K562 (cell line): ENCODE measurements at regions not wholly inside any gene's neighbourhood (a gene's known extent, or its start where the extent isn't known, plus 50 kb on each side); places are given as distances from the start of the nearest gene placed in this dataset.

Experiments
- ATAC-seq: fragments of 200-7000 bp; cut with Tn5 transposase; 3 replicates; pipeline ENCODE4 v1.9.1; 2020; ENCODE audit warnings: moderate library complexity
- BruUV-seq: library from RNA; stranded (reverse); fragments of 400-500 nt; replicated peaks from 2 replicates; lab custom pipeline; 2021; lab: Mats Ljungman, UMichigan
- CTCF ChIA-PET: fragments of 300-600 bp; formaldehyde crosslinking; extraction: SDS; loops from one replicate; lab custom pipeline; 2021; ENCODE audit warnings: low intra/inter-chr PET ratio; lab: Yijun Ruan, JAX
- POLR2A ChIA-PET: fragments of 300-600, 350-650 bp; sonication (Branson Sonifier 250); formaldehyde crosslinking; extraction: SDS; loops from one replicate; lab custom pipeline; 2021; ENCODE audit warnings: antibody characterized with exemption, inconsistent platforms; lab: Yijun Ruan, JAX
- DNase-seq, 4 experiments: peaks; one replicate each; pipeline versions ENCODE4 v3.0.0 to v3.0.0-alpha.2; 2011 to 2018; ENCODE audit warnings: low spot score in 3 of 4, mixed read lengths in 3 of 4; ENCODE audit errors: extremely low read depth in 1 of 4
- FAIRE-seq: peaks from 2 replicates; lab custom pipeline; 2011; peaks lifted over from hg19 to GRCh38; lab: Jason Lieb, UNC
- H2AFZ ChIP-seq: 2 replicates; pipeline ENCODE4 v1.6.0; 2011; ENCODE audit warnings: low read depth, low read length, control low read depth, inconsistent platforms
- H3K27ac ChIP-seq: fragments of 200-600 bp; 3 replicates; pipeline ENCODE4 v1.8.0; 2011; ENCODE audit warnings: low read depth, mild to moderate bottlenecking, control low read depth, inconsistent platforms, low read length, moderate library complexity, mixed read lengths; ENCODE audit errors: extremely low read depth
- H3K27me3 ChIP-seq, 2 experiments: fragments of 300-600 bp in 1 of 2; 2 replicates in 1 of 2; 3 replicates in 1 of 2; pipeline versions ENCODE4 v1.6.0 to v1.8.0; 2011; ENCODE audit warnings: inconsistent platforms in 2 of 2, low read length in 2 of 2, mild to moderate bottlenecking in 1 of 2, mixed read lengths in 1 of 2, moderate library complexity in 1 of 2; ENCODE audit not compliant: control insufficient read depth in 2 of 2, insufficient read depth in 2 of 2
- H3K36me3 ChIP-seq: fragments of 300-600 bp; 3 replicates; pipeline ENCODE4 v1.8.0; 2011; ENCODE audit warnings: mild to moderate bottlenecking, low read length, inconsistent platforms; ENCODE audit not compliant: control insufficient read depth, insufficient read depth
- H3K4me1 ChIP-seq, 2 experiments: fragments of 200-600 bp in 1 of 2; replicated peaks in 1 of 2; 2 replicates in 1 of 2; 3 replicates in 1 of 2; pipeline versions ENCODE4 v1.5.1 to v1.8.0; 2011; ENCODE audit warnings: inconsistent platforms in 2 of 2, low read length in 2 of 2, mild to moderate bottlenecking in 1 of 2, mixed read lengths in 1 of 2, moderate library complexity in 1 of 2; ENCODE audit not compliant: control insufficient read depth in 2 of 2, insufficient read depth in 2 of 2
- H3K4me2 ChIP-seq: 2 replicates; pipeline ENCODE4 v1.6.1; 2011; ENCODE audit warnings: low read length, control low read depth, inconsistent platforms, mixed read lengths; ENCODE audit not compliant: insufficient read depth
- H3K4me3 ChIP-seq: fragments of 200-600 bp; sonication (generic), shearing (Covaris generic); 2 replicates; pipeline ENCODE4 v1.5.1; 2016; ENCODE audit warnings: control low read depth, inconsistent platforms
- H3K79me2 ChIP-seq: fragments of 200-600 bp; 3 replicates; pipeline ENCODE4 v1.8.0; 2011; ENCODE audit warnings: low read length, inconsistent platforms; ENCODE audit not compliant: control insufficient read depth, insufficient read depth
- H3K9ac ChIP-seq, 2 experiments: 2 replicates each; pipeline versions ENCODE4 v1.6.0 to v1.6.1; 2011; ENCODE audit warnings: low read depth in 2 of 2, low read length in 2 of 2, control low read depth in 1 of 2, inconsistent platforms in 1 of 2, mild to moderate bottlenecking in 1 of 2, mixed read lengths in 1 of 2; ENCODE audit not compliant: insufficient read depth in 1 of 2
- H3K9me1 ChIP-seq: one replicate; pipeline ENCODE4 v1.6.0; 2011; ENCODE audit warnings: inconsistent platforms, mild to moderate bottlenecking, low read length, moderate library complexity; ENCODE audit not compliant: control insufficient read depth, insufficient read depth
- H3K9me3 ChIP-seq: replicated peaks from 2 replicates; pipeline ENCODE4 v1.5.1; 2011; ENCODE audit warnings: low read depth, low read length, inconsistent platforms; ENCODE audit not compliant: control insufficient read depth, insufficient read depth
- H4K20me1 ChIP-seq: replicated peaks from 2 replicates; pipeline ENCODE4 v1.6.1; 2011; ENCODE audit warnings: low read length, inconsistent platforms, mixed read lengths; ENCODE audit not compliant: control insufficient read depth, insufficient read depth
- ARID2 ChIP-seq: fragments of 450-650 bp; IDR thresholded peaks from 2 replicates; pipeline ENCODE4 v1.6.1; 2017; ENCODE audit warnings: antibody characterized with exemption, mild to moderate bottlenecking
- CBX5 ChIP-seq: IDR thresholded peaks from 2 replicates; pipeline ENCODE4 v1.6.1; 2014; ENCODE audit warnings: low read depth, borderline replicate concordance
- CCAR2 ChIP-seq: fragments of 200-400 bp; formaldehyde crosslinking; IDR thresholded peaks from 2 replicates; pipeline ENCODE4 v1.6.1; 2017; ENCODE audit warnings: mild to moderate bottlenecking, low read depth, low read length
- CREB1 ChIP-seq, 2 experiments: sonication (generic) in 1 of 2; formaldehyde crosslinking in 1 of 2; IDR thresholded peaks; 2 replicates each; pipeline versions ENCODE4 v1.6.1 to v1.8.0; 2012 to 2022; ENCODE audit warnings: inconsistent platforms in 1 of 2, mild to moderate bottlenecking in 1 of 2, missing genetic modification reagents in 1 of 2, moderate library complexity in 1 of 2
- MEIS2 ChIP-seq: fragments of 450-650 bp; IDR thresholded peaks from 2 replicates; pipeline ENCODE4 v1.6.1; 2014; ENCODE audit warnings: mild to moderate bottlenecking; ENCODE audit not compliant: partially characterized antibody
- MTA3 ChIP-seq: fragments of 450-650 bp; formaldehyde crosslinking; IDR thresholded peaks from 2 replicates; pipeline ENCODE4 v1.6.1; 2017; ENCODE audit warnings: mild to moderate bottlenecking, borderline replicate concordance
- NONO ChIP-seq, 2 experiments: fragments of 200-400 bp in 1 of 2; fragments of 450-650 bp in 1 of 2; formaldehyde crosslinking in 1 of 2; IDR thresholded peaks; 2 replicates each; pipeline ENCODE4 v1.6.1; 2017; ENCODE audit warnings: low read depth in 2 of 2, mild to moderate bottlenecking in 2 of 2, moderate library complexity in 2 of 2, low read length in 1 of 2
- NUFIP1 ChIP-seq: fragments of 450-650 bp; IDR thresholded peaks from 2 replicates; pipeline ENCODE4 v1.6.1; 2018; ENCODE audit not compliant: partially characterized antibody
- PHB ChIP-seq: fragments of 250-450 bp; sonication (Bioruptor Pico); IDR thresholded peaks from 2 replicates; pipeline ENCODE4 v1.5.0; 2021
- SMARCA5 ChIP-seq: fragments of 450-650 bp; IDR thresholded peaks from 2 replicates; pipeline ENCODE4 v1.6.1; 2016
- SRSF1 ChIP-seq: fragments of 200-400 bp; formaldehyde crosslinking; IDR thresholded peaks from 2 replicates; pipeline ENCODE4 v1.6.1; 2017; ENCODE audit warnings: mild to moderate bottlenecking, low read depth, low read length, moderate library complexity
- TBP ChIP-seq: optimal IDR thresholded peaks from 2 replicates; pipeline ENCODE3; 2011; ENCODE audit warnings: low read depth, low read length, improper control_type of control experiment
- TCF7L2 ChIP-seq: fragments of 150-350 bp; IDR thresholded peaks from 2 replicates; pipeline ENCODE4 v1.6.1; 2016; ENCODE audit warnings: low read depth, mild to moderate bottlenecking, low read length, moderate library complexity
- ZNF316 ChIP-seq: fragments of 450-650 bp; IDR thresholded peaks from 2 replicates; pipeline ENCODE4 v1.6.1; 2016
- ZNF354B ChIP-seq: fragments of 250-450 bp; sonication (Bioruptor Pico); IDR thresholded peaks from 2 replicates; pipeline ENCODE4 v1.4.0; 2020
- WGBS: fragments of 100-300 bp; shearing (Covaris generic); methylation state at CpG from one replicate; pipeline ENCODE4 v1.1.6; 2016; ENCODE audit warnings: low coverage, mixed read lengths; ENCODE audit not compliant: insufficient coverage; ENCODE audit errors: missing lambda C conversion rate; 5-methylcytosine and 5-hydroxymethylcytosine counted together
- in situ Hi-C: fragments of 300-500 bp; cut with MboI; formaldehyde crosslinking; loops from 4 replicates; pipeline ENCODE4 v1.15.0; 2018; ENCODE audit warnings: inconsistent platforms, mixed read lengths
- intact Hi-C: fragments of 100-400 bp; cut with micrococcal nuclease; formaldehyde crosslinking; loops from 2 replicates; pipeline ENCODE4 v1.14.2; 2022

- in situ Hi-C loops = no loop called here
- no peak overlapping the region for H3K4me3 ChIP-seq
- BruUV-seq = no TSS peak
- TF ChIP-seq CREB1 (IDR thresholded peaks at IDR 0.05) (no peak), CREB1 (CRISPR knock-in tag; IDR thresholded peaks at IDR 0.05) (no peak), TBP (no peak), ARID2 (no peak), SRSF1 (no peak), ZNF316 (no peak), MTA3 (no peak), PHB (CRISPR knock-in tag) (no peak), NUFIP1 (no peak), SMARCA5 (no peak)
- no peak for DNase-seq
- no peaks in the 10 kb centered on the region for H3K4me1 ChIP-seq
- H3K9ac ChIP-seq = no peak overlapping the region
- no peak overlapping the region for H2AFZ ChIP-seq
- no peak overlapping the region for H3K4me2 ChIP-seq
- no peaks in the 10 kb centered on the region for H3K9me3 ChIP-seq
- no peak for FAIRE-seq
- H3K36me3 ChIP-seq = no peaks in the 10 kb centered on the region
- no peak overlapping the region for H3K27ac ChIP-seq
- ATAC-seq = no peak
- intact Hi-C loops = no loop called here
- H3K9me1 ChIP-seq = no peaks in the 10 kb centered on the region
- no peaks in the 10 kb centered on the region for H4K20me1 ChIP-seq
- POLR2A ChIA-PET = no interaction called here
- H3K27me3 ChIP-seq = no peaks in the 10 kb centered on the region
- 0% methylated on average over 1 of the region's 1 CpG for WGBS
- CTCF ChIA-PET = no interaction called here
- H3K79me2 ChIP-seq = no peaks in the 10 kb centered on the region
Measured at GRCh38 chr13:79126706-79127105, 279.3 kb downstream of the RBM26 start.

- no peaks in the 10 kb centered on the region for H3K4me1 ChIP-seq
- BruUV-seq = no TSS peak
- POLR2A ChIA-PET = no interaction called here
- H3K36me3 ChIP-seq = no peaks in the 10 kb centered on the region
- H3K79me2 ChIP-seq = no peaks in the 10 kb centered on the region
- no peak for FAIRE-seq
- TF ChIP-seq CCAR2 (no peak), NONO (IDR thresholded peaks at IDR 0.05; ENCODE audit: low read depth in 2 of 2, low read length in 1 of 2) (no peak), CBX5 (no peak), MEIS2 (no peak), TCF7L2 (no peak), ZNF354B (CRISPR knock-in tag) (no peak)
- no peak for DNase-seq
- CTCF ChIA-PET = no interaction called here
- no peak overlapping the region for H3K4me3 ChIP-seq
- no peak for ATAC-seq
- intact Hi-C loops = no loop called here
- H3K9me1 ChIP-seq = no peaks in the 10 kb centered on the region
- H3K27ac ChIP-seq = no peak overlapping the region
- H3K9ac ChIP-seq = no peak overlapping the region
- no peaks in the 10 kb centered on the region for H4K20me1 ChIP-seq
- WGBS = 0% methylated on average over 2 of the region's 2 CpGs
- no peak overlapping the region for H2AFZ ChIP-seq
- no peak overlapping the region for H3K4me2 ChIP-seq
- in situ Hi-C loops = no loop called here
- no peaks in the 10 kb centered on the region for H3K9me3 ChIP-seq
- no peaks in the 10 kb centered on the region; a peak in 1 of 5 replicates for H3K27me3 ChIP-seq
Measured at GRCh38 chr13:79124183-79124582, 281.9 kb downstream of the RBM26 start.
